ENCODE measurements at regions not wholly inside any gene's neighbourhood (a gene's known extent, or its start where the extent isn't known, plus 50 kb on each side); places are given as distances from the start of the nearest gene placed in this dataset.
A peak's percentile ranks its signal among the peaks of the same experiment; 100 is the strongest.
"Not testable (repeated sequence)": the region's sequence is repeated elsewhere in the genome, so short reads cannot be mapped to it uniquely, and the experiment has no call there.

GRCh38 chr15:66964111-66964738, 101.2 kb upstream of the SMAD3 start:
- H3K4me3 ChIP-seq = no peak overlapping the region
- no peak for DNase-seq (ENCODE audit: low read depth in 1 of 2, low spot score in 1 of 2)
- H3K9me3 ChIP-seq (ENCODE audit: low read depth) = no peaks in the 10 kb centered on the region
- no peaks in the 10 kb centered on the region for H3K27me3 ChIP-seq
- H3K36me3 ChIP-seq = no peaks in the 10 kb centered on the region
- no peak overlapping the region for H3K27ac ChIP-seq
- TF ChIP-seq, protein P1, sequence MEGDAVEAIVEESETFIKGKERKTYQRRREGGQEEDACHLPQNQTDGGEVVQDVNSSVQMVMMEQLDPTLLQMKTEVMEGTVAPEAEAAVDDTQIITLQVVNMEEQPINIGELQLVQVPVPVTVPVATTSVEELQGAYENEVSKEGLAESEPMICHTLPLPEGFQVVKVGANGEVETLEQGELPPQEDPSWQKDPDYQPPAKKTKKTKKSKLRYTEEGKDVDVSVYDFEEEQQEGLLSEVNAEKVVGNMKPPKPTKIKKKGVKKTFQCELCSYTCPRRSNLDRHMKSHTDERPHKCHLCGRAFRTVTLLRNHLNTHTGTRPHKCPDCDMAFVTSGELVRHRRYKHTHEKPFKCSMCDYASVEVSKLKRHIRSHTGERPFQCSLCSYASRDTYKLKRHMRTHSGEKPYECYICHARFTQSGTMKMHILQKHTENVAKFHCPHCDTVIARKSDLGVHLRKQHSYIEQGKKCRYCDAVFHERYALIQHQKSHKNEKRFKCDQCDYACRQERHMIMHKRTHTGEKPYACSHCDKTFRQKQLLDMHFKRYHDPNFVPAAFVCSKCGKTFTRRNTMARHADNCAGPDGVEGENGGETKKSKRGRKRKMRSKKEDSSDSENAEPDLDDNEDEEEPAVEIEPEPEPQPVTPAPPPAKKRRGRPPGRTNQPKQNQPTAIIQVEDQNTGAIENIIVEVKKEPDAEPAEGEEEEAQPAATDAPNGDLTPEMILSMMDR (IDR thresholded peaks at IDR 0.05; ENCODE audit: low read depth, low read length) = no peak
- no peaks in the 10 kb centered on the region for H3K4me1 ChIP-seq (ENCODE audit: low read depth)

GRCh38 chr15:66964791-66965190, 100.6 kb upstream of the SMAD3 start:
- H3K27ac ChIP-seq = no peak overlapping the region
- H3K27me3 ChIP-seq = no peaks in the 10 kb centered on the region

GRCh38 chr15:66965201-66965900, 100.1 kb upstream of the SMAD3 start:
- Histone ChIP-seq H3K27ac (no peak overlapping the region), H3K36me3 (no peaks in the 10 kb centered on the region), H3K9me3 (ENCODE audit: low read depth) (no peaks in the 10 kb centered on the region), H3K4me3 (no peak overlapping the region), H3K4me1 (ENCODE audit: low read depth) (no peaks in the 10 kb centered on the region), H3K27me3 (no peaks in the 10 kb centered on the region)
- TF ChIP-seq, protein P1 (IDR thresholded peaks at IDR 0.05; ENCODE audit: low read depth, low read length) = no peak
- no peak for DNase-seq (ENCODE audit: low read depth in 1 of 2, low spot score in 1 of 2)

More at GRCh38 chr15:66964791-66965190, 100.6 kb upstream of the SMAD3 start:
- DNase-seq (ENCODE audit: low read depth in 1 of 2, low spot score in 1 of 2) = no peak
- TF ChIP-seq, protein P1 (IDR thresholded peaks at IDR 0.05; ENCODE audit: low read depth, low read length) = no peak
- Histone ChIP-seq H3K4me1 (ENCODE audit: low read depth) (no peaks in the 10 kb centered on the region), H3K9me3 (ENCODE audit: low read depth) (no peaks in the 10 kb centered on the region), H3K4me3 (no peak overlapping the region), H3K36me3 (no peaks in the 10 kb centered on the region)

GRCh38 chr15:66966256-66966655, 99.1 kb upstream of the SMAD3 start:
- Histone ChIP-seq H3K4me3 (no peak overlapping the region), H3K9me3 (ENCODE audit: low read depth) (no peaks in the 10 kb centered on the region), H3K27ac (no peak overlapping the region), H3K4me1 (ENCODE audit: low read depth) (no peaks in the 10 kb centered on the region), H3K36me3 (no peaks in the 10 kb centered on the region), H3K27me3 (no peaks in the 10 kb centered on the region)
- DNase-seq (ENCODE audit: low read depth in 1 of 2, low spot score in 1 of 2) = no peak
- TF ChIP-seq, protein P1 (IDR thresholded peaks at IDR 0.05; ENCODE audit: low read depth, low read length) = peak; percentile 4

GRCh38 chr15:66968806-66969596, 96.4 kb upstream of the SMAD3 start:
- H3K4me1 ChIP-seq (ENCODE audit: low read depth) = no peaks in the 10 kb centered on the region
- no peaks in the 10 kb centered on the region for H3K9me3 ChIP-seq (ENCODE audit: low read depth)
- no peak overlapping the region for H3K27ac ChIP-seq
- H3K36me3 ChIP-seq = no peaks in the 10 kb centered on the region
- H3K27me3 ChIP-seq = no peaks in the 10 kb centered on the region
- DNase-seq (ENCODE audit: low read depth in 1 of 2, low spot score in 1 of 2) = no peak
- no peak overlapping the region for H3K4me3 ChIP-seq
- TF ChIP-seq, protein P1 (IDR thresholded peaks at IDR 0.05; ENCODE audit: low read depth, low read length) = no peak

GRCh38 chr15:66974131-66974530, 91.3 kb upstream of the SMAD3 start:
- not testable (repeated sequence) for H3K27ac ChIP-seq; DNase-seq (ENCODE audit: low read depth in 1 of 2, low spot score in 1 of 2); H3K36me3 ChIP-seq

DNA sequence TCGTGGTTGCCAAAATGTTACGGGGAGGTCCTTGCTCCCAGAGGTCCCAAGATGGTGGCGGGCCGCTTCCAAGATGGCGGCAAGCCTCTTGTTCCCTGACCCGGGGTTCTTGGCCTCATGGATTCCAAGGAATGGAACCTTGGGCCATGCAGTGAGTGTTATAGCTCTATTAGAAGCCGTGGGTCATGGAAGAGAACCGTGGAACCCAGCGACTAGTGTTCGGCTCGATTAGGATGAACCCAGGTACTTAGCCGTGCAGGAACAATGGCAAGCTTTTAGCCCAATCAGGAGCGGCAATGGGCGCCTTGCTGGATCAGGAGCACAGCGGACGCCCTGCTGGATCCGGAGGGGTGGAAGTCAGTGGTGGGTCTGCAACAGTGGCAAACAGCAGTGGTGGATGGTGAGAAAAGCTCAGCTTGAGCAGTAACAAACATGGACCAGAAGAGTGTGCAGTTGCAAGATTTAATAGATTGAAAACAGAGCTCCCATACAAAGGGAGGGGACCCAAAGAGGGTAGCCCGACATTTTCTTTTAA, 89.2 kb upstream of the SMAD3 start:
- not testable (repeated sequence) for H3K4me3 ChIP-seq; H3K9me3 ChIP-seq (ENCODE audit: low read depth); H3K27me3 ChIP-seq; H3K36me3 ChIP-seq; DNase-seq (ENCODE audit: low read depth in 1 of 2, low spot score in 1 of 2); H3K4me1 ChIP-seq (ENCODE audit: low read depth); H3K27ac ChIP-seq

More at GRCh38 chr15:66974131-66974530, 91.3 kb upstream of the SMAD3 start:
- H3K4me1 ChIP-seq (ENCODE audit: low read depth); H3K4me3 ChIP-seq; H3K27me3 ChIP-seq; H3K9me3 ChIP-seq (ENCODE audit: low read depth): not testable (repeated sequence)

DNA sequence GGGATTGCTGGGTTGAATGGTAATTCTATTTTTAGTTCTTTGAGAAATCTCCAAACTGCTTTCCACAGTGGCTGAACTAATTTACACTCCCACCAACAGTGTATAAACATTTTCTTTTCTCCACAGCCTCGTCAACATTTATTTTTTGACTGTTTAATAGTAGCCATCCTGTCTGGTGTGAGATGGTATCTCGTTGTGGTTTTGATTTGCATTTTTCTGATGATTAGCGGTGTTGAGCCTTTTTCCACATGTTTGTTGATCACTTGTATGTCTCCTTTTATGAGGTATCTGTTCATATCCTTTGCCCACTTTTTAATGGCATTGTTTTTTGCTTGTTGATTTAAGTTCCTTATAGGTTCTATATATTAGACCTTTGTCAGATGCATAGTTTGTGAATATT, 85.1 kb upstream of the SMAD3 start:
- H3K9me3 ChIP-seq (ENCODE audit: low read depth); H3K27me3 ChIP-seq; H3K36me3 ChIP-seq; H3K4me3 ChIP-seq; H3K4me1 ChIP-seq (ENCODE audit: low read depth); H3K27ac ChIP-seq; DNase-seq (ENCODE audit: low read depth in 1 of 2, low spot score in 1 of 2): not testable (repeated sequence)
